ENCODE measurements at regions not wholly inside any gene's neighbourhood (a gene's known extent, or its start where the extent isn't known, plus 50 kb on each side); places are given as distances from the start of the nearest gene placed in this dataset.

- TF ChIP-seq CTCF (IDR thresholded peaks at IDR 0.05), result no peak
- TF ChIP-seq EZH2 (IDR thresholded peaks at IDR 0.05), result no peak
- TF ChIP-seq EZH2phosphoT487 (IDR thresholded peaks at IDR 0.05), result no peak
These were observed 617.0 kb upstream of the CDH2 start for GRCh38 chr18:28793901-28794300.
